HG02981 (cell line): ENCODE measurements at regions not wholly inside any gene's neighbourhood (a gene's known extent, or its start where the extent isn't known, plus 50 kb on each side); places are given as distances from the start of the nearest gene placed in this dataset.
"Not testable (repeated sequence)": the region's sequence is repeated elsewhere in the genome, so short reads cannot be mapped to it uniquely, and the experiment has no call there.

Experiments
- ATAC-seq: cut with Tn5 transposase; IDR thresholded peaks from one replicate; pipeline ENCODE4 v1.9.1; 2021; ENCODE audit warnings: mild to moderate bottlenecking, moderate library complexity; ENCODE audit not compliant: unreplicated experiment

DNA sequence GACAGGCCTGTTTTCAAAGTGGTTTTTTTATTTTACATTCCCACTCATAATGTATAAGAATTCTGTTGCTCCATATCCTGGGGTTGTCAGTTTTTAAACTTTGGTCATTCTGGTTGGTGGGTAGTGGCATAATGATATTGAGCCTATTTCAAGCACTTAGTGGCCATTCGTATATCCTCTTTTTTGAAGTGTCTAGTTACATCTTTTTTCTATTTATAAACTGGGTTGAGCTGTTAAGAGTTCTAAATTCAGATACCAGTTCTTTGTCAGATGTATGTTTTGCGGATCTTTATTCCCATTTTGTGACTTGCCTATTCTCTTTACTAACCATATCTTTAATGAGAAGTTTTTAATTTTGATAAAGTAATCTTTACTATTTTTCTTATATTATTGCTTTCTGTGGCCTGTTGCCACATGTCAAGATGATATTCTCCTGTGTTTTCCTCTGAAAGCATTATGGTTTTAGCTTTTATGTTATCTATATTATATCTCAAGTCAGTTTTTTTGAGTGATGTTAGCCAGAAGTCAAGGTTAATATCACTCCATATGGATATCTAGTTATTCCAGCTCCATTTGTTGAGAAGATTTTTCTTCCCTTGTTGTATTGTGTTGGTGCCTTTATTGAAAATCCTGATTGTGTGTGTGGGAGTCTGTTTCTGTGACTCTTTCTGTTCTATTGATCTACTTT lies 110.9 kb downstream of the FHIP1A start:
- no peak for ATAC-seq

DNA sequence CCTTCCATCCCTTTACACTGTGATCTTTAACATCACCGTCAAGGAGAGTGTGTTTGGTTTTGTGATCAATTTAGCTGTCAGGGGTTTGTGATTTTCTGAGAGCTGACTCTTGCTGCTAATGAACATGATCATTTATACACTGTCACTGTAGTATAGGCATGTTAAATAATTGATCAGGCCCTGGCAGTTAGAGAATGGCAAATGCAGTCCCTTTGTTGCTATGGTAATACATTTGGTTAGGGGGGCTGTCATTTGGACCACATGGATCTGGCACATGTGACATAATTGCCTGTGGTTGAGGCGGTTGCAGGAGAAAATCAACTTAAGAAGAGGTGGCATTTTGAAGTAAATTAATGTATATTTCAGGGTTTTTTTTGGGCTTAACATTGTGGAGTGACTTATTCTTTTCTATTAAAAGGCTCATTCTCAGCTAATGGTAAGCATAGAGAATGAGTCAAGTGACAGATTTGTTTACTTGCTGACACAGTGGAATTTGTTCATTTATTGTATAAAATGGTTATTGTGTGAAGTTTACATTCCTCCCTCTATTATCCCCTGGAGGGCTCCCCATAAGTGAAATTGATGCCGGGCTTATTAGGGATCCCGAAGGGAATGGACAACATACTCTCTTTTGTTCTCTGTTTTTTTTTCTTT lies 114.0 kb downstream of the FHIP1A start:
- ATAC-seq: no peak

DNA sequence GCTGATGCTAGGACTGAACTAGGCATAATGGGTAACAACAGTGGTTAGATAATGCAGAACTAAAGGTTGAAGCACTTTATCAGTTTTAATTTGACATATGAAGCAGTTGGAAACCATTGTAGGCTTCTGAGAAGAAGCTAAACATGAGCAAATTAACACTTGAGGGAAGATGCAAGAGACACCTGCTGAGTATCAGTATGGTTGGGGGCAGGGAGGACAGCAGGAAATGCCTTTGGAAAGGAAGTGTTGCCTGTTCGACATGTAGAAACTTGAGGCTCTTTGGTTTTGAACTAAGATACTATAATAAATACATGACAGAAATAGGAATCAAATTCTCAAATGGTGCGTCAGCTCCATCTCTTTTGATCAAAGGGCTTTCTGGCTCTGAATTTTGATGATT lies 115.6 kb downstream of the FHIP1A start:
- no peak for ATAC-seq

DNA sequence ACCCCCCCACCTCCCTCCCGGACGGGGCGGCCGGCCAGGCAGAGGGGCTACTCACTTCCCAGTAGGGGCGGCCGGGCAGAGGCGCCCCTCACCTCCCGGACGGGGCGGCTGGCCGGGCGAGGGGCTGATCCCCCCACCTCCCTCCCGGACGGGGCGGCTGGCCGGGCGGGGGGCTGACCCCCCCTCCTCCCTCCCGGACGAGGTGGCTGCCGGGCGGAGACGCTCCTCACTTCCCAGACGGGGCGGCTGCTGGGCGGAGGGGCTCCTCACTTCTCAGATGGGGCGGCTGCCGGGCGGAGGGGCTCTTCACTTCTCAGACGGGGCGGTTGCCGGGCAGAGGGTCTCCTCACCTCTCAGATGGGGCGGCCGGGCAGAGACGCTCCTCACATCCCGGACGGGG lies 117.5 kb downstream of the FHIP1A start:
- not testable (repeated sequence) for ATAC-seq

DNA sequence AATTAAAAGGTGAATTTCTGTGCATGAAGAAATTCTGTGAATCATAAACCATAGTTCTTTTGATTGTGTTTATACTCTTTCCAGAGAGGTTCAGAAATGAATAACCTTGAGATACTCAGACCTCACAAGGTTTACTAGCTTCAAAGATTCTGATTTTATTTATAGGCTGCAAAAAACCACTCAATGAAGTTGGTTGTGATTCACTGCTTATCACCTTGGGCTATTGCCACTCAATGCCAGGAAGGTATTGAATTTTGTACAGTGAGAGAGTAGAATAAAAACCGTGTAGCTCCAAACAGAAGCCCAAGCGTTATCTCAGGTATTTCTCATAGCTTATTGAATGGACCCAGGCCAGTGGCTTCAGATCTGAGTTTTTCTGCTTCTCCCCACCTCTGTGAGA lies 118.7 kb downstream of the FHIP1A start:
- no peak for ATAC-seq

DNA sequence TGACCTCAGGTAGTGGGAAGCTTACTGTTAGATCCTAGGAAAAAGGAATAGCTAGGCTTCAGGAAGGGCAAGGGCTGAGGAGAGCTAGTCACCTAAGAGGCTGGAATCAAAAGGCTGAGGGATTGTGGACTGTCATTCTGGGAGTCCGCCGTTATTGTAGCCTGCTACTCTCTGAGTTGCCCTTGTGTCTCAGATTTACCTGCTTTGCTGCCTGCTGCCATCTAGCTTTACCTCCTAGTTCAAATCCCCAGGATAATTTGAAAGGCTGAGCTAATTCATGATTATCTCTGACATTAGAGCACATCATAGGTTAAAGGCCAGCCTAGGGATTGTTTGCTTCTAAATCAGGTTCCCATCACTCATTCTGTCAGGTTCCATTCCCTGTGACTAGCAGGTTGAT lies 120.2 kb downstream of the FHIP1A start:
- no peak for ATAC-seq

DNA sequence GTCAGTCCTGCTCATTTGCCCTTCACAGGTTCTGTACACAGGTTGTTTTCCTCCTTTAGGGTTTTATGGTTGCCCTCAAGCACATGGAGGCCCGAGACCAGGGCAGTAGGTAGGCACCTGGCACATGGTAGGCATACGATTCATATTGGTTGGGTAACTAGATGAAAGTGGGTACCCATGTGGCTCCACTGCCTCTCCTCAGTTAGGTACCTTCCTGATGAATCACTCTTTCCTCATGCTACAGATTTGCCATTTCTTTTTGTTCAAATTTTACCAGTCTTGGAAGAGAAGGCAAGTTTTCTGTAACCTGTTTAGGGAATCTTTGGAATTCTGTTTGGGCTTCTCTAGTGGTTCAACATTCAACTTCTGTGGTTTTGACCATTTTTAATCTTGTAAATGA lies 121.3 kb downstream of the FHIP1A start:
- no peak for ATAC-seq

DNA sequence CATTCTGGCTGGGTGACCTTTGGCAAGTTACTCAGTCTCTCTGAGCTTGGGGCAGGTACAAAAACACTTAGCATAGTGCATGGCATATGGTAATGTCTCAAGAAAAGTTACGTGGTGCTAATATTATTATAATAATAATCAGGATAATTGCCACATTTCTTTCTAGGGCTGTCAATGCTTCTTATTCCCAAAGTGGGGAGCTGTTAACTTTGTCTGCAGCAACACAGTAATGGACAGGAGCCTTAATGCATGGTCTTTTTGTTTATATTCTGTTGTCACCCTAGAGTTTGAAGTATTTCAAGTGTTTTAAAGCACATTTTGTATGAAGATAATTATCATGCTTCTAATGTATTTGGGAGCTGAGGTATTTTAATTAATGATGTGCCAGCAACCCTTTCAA lies 121.8 kb downstream of the FHIP1A start:
- ATAC-seq: no peak

DNA sequence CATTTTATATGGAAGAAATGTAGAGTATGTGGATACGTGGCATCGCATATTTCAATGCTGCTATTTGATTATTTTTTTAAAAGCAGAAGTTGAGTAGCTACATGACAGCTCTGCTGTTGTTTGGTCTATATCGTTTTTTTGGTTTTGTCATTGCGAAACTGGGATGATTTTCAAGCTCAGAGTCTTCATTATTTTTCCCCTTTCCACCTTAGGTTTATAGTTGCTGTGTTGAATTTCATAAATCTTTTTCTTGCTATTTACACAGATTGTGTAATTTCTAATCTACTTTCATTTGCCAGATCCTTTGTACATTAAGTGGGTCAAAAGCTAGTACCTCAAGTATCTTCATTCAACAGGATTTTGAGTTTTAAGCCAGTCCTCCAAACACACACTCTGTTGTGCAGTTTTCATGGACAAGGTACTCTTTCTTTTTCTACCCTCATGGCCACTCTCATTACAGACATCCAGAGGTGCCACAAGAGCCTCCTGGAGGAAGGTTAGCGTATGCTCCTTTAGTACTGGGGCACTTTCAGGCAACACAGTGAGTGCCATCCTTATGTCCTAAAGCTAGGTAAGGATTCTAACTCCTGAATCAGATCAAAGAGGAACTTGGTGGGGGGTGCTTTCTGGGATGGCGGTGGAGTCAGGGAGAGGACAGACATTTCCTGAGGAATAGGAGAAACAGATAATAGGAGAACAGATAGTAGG lies 123.2 kb downstream of the FHIP1A start:
- no peak for ATAC-seq

DNA sequence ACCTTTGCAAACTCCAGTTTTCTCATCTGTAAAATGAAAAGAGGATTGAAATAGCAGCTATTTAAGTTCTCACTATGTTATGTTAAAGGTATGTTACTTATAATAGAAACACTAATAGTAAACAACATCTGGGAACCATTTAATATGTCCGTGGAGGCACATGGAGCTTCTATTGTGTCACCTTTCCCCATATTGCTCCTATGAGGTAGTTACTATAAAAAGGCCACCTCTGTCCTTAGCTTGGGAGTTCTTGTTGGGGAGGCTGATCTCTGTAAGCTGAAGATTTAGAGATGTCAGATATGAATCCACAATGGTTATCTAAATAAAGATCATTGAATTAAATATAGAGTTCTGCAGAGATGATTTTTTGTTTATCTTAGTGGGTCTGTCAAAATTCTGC lies 125.2 kb downstream of the FHIP1A start:
- ATAC-seq: no peak

DNA sequence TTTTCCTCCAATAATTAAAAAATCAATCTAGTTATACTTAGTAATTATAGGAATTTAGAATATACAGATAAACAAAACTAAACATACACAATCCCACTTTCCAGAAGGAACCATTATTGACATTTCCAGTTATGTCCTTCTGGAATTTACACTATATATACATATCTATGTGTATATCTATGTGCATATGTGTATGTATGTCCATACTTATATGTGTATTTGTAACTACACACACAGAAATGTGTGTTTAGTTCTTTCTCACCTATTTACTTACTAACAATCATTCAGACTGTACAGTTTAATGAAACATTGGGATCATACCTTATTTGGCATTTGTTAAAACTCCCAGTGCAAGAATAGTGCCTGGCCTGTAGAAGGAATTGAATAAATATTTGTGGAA lies 126.4 kb downstream of the FHIP1A start:
- ATAC-seq: no peak

DNA sequence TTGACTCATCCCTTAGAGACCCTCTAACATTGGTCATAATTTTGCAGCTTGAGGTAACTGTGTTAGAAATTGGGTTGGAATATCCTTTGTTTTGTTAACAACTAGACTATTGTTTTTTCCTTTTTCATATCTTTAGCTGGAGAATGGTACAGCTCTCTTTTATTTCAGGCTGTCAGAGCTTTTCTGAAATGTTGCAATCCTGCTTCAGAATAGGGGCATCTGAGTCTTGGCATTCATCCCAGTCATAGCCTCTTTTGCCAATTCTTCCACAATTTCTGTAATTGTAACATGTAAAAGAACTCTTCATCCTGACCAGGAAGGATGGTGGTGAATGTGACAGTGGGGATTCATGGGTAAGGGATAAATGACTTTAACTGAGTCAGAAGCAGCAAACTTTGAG lies 128.7 kb downstream of the FHIP1A start:
- no peak for ATAC-seq

DNA sequence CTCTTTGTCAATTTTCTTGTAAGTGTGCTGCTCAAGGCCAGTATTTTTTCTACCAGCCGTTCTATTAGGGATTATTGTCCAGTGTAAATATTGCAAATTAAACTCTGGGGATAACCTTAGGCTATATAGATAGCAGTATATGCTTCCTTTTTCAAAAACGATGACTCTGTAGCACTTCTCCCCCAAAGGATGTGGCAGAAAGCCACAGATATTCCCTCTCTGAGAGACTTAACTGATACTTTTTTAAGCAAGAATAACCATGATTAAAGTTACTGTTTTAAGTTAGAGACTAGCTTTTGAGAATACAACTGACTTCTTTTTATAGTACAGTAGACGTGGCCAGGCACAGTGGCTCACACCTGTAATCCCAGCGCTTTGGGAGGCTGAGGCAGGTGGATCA lies 130.0 kb downstream of the FHIP1A start:
- ATAC-seq: no peak

DNA sequence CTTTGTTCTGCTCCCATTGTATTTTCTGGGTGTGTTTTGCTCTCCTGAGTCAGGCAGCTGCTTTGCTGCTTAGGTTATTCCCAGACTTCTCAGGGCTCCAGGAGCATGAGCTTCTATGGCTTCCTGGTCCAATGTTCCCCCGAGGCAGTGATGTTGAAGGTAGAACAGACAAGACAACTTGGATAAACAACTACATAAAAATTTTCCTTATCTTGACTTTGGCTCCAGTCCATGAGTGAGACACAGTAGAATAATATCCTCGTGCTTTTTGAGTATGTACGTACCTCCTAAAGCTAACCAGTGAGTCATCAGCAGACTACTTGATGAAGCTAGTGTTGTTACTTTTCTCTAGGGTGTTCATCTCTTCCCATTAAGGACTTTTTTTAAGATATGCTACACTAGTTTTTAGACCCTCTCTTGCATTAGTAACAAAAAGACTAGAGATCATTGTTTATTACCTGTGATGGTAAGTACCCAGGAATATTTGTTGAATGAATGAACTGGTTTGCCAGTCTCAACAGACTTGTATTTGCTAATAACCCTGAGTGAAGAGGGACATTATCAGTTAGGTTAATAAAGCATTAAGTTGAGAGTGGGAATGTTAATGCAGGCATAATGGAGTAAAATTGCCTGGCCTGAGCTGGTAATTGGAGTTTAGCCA lies 131.9 kb downstream of the FHIP1A start:
- no peak for ATAC-seq

DNA sequence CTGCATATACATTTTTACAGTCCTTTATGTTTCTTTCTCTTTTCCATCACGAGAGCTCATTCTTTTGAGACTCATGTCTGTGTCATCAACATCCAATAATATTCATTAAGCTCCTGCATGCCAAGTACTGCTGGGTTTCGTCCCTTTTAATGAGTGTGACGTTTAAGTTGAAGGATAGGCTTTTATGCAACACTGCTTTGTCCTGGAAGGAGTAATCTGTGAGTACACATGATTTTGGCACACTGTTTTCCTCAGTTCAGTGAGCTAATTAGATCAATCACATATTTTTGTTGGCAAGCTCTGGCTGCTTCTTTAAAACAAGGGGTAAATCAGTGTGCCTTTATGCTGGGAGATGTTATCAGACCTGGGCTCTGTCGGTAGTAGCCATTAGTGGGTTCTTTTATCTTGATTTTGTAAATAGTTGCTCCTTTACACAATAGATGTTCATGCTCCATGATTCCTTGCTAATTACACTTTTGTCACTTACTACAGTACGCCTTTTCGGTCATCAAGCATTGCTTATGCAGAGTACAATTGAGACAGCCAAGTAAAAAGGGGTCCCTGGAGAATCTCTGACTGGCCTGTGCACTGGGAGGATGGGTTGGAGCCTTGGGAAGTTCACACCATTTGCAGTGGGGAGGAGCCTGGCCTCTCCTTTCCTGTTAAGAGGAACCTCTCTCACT lies 132.6 kb downstream of the FHIP1A start:
- ATAC-seq: no peak

DNA sequence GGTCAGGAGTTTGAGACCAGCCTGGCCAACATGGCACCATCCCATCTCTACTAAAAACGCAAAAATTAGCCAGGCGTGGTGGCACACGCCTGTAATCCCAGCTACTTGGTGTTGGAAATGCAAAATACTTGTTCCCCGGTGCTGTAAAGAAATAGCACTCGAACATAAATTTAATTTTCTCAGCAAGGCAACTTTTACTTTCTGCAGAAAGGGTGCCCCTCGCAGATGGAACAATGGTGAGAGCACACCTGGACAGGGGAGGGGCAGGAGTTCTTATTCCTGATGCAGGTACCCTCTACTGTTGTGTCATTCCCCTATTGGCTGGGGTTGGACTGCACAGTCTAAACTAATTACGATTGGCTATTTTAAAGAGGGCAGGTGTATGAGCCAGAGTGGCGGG lies 139.7 kb downstream of the FHIP1A start:
- no peak for ATAC-seq

DNA sequence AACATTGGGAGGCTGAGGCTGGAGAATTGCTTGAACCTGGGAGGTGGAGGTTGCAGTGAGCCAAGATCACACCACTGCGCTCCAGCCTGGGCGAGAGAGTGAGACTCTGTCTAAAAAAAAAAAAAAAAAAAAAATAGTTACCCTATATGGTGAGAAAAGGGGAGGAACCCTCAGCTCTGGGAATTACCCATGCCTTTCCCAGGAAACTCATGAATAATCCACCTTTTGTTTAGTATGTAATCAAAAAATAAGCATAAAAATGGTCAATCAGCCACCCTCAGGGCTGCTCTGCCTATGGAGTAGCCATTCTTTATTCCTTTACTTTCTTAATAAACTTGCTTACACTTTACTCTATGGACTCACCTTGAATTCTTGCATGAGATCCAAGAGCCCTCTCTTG lies 140.4 kb downstream of the FHIP1A start:
- ATAC-seq: not testable (repeated sequence)

DNA sequence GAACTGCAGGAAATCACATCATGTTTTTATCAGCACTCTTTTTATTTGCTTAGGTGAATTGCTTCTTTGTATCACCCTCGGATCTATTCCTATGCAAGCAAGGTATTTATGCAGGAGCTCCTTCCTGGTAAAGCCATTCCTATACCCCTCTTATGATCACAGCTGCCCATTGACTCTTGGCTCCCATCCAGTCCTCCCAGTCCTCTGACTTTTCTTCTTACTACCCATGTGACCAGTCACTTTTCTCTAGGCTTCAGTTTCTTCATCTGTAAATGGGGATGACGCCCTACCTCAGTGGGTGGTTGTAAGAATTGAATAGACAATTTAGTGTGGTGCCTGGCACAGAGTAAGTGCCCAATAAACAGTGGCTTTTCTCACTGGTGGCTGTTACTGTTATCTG lies 144.9 kb downstream of the FHIP1A start:
- no peak for ATAC-seq

DNA sequence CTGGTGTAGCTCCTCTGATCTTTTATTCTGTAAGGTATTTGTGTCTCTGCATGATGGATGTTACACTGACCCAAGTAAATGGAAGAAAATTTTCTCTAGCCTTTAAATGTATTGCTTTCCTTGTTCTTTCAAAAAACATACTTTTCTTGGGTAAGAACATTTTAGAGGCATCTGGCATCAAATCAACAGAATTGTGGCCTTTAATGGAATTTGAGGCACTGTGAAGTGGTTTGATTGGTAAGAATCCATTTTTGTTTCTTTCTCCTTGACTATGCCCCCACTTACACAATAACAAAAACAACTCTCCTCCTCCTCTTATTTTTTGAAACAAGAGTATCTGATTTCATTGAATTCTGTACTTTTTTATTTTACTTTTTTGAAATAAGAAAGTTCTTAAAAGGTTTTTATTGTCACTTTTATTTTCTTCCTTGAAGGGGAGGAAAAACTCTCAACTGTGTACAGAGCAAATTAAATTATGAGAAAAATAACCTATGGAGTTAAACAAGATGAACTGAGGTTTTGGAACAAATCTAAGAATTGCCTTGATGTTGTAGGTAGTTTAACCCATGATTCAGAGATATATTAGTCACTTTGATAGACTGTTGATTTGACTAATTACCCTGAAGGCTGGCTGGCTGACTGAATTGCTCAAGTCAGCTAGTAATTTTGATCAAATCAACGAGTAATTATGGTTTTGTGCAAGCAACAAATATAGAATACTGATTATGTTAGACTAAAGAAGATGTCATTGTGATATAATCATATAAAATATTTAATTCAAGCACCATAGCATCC lies 146.4 kb downstream of the FHIP1A start:
- ATAC-seq: no peak

DNA sequence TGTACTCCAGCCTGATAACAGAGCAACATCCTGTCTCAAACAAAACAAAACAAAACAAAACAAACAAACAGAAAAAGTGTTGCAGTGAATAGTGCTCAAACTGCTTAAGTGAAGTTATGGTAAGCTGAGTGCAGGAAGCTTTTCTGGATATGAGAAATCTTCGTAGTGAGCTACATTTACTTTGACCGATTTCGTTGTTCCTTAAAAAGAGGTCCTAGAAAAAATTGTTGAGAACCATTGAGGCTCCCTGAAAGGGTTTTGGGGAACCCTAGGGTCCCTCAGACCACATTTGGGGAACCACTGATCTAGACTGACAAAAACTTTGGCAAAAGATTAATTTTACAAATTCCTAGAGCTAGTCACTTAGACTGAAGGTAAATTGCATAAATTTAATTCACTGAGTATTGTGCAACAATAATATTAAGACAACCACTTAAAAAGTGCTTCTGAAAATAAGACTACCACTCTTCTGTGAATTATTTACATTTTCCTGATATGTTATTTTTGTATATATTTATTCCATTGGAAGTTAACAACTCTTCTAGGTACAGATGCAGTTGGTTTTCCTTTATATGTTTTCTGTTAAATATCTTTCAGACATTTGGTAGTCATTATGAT lies 149.6 kb downstream of the FHIP1A start:
- no peak for ATAC-seq
